ENCODE measurements at regions not wholly inside any gene's neighbourhood (a gene's known extent, or its start where the extent isn't known, plus 50 kb on each side); places are given as distances from the start of the nearest gene placed in this dataset.

DNA sequence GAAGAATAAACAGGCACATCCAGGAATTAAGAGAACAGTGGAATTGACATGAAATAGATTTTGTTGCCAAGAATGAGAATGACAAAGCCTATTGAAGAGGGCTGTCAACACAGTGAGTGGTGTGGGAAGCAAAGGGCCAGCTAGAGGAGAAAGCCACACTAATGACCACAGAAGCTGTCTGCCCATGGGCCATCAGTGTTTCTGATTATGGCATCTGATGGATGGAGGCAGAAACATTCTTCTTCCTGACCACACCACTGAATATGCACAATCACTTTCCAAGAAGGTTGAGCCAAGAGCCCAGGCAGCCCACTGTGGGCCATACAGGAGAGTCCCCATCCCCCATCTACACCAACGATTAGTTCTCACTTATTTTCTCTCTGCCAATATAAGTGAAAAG is 146.0 kb upstream of the SH3BP4 start:
- ChIA-PET POLR2A (no interaction called here), CTCF (interaction anchor here (0.7 kb wide), 1 partner anchor 20 kb away, joined by 4 read pairs; no protein-coding TSS in a partner anchor)
- H3K36me3 ChIP-seq (ENCODE audit: control insufficient read depth in 2 of 2, insufficient read depth in 1 of 2, low read length in 2 of 2): no peaks in the 10 kb centered on the region
- no peaks in the 10 kb centered on the region for H3K9me3 ChIP-seq (ENCODE audit: control insufficient read depth, insufficient read depth, low read depth, low read length)
- no peak overlapping the region for H3K4me3 ChIP-seq (ENCODE audit: low read depth, low read length)
- no peaks in the 10 kb centered on the region for H3K4me1 ChIP-seq (ENCODE audit: control insufficient read depth, insufficient read depth, low read length)
- H3K27ac ChIP-seq (ENCODE audit: extremely low read depth, low read depth, low read length): no peak overlapping the region
- TF ChIP-seq, protein P1, sequence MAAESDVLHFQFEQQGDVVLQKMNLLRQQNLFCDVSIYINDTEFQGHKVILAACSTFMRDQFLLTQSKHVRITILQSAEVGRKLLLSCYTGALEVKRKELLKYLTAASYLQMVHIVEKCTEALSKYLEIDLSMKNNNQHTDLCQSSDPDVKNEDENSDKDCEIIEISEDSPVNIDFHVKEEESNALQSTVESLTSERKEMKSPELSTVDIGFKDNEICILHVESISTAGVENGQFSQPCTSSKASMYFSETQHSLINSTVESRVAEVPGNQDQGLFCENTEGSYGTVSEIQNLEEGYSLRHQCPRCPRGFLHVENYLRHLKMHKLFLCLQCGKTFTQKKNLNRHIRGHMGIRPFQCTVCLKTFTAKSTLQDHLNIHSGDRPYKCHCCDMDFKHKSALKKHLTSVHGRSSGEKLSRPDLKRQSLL (tag by site-specific recombination; IDR thresholded peaks at IDR 0.05): no peak
- TF ChIP-seq ZNF169 (tag by site-specific recombination; IDR thresholded peaks at IDR 0.05) (no peak), ZNF610 (tag by site-specific recombination; IDR thresholded peaks at IDR 0.05; ENCODE audit: borderline replicate concordance) (no peak), ZBTB7A (tag by site-specific recombination; IDR thresholded peaks at IDR 0.05; ENCODE audit: low read depth) (no peak), SETDB1 (IDR thresholded peaks at IDR 0.05; ENCODE audit: insufficient read length, low read length) (no peak), ZBTB8A (tag by site-specific recombination; IDR thresholded peaks at IDR 0.05) (no peak), ZNF501 (tag by site-specific recombination; IDR thresholded peaks at IDR 0.05) (no peak), SP2 (tag by site-specific recombination; IDR thresholded peaks at IDR 0.05) (no peak), ZNF324 (tag by site-specific recombination; IDR thresholded peaks at IDR 0.05) (no peak), ZNF768 (tag by site-specific recombination; IDR thresholded peaks at IDR 0.05) (no peak), ZNF560 (tag by site-specific recombination; IDR thresholded peaks at IDR 0.05; ENCODE audit: borderline replicate concordance) (no peak), ZNF596 (tag by site-specific recombination; IDR thresholded peaks at IDR 0.05) (no peak), REPIN1 (tag by site-specific recombination; IDR thresholded peaks at IDR 0.05; ENCODE audit: low read depth) (no peak), ZNF670 (tag by site-specific recombination; IDR thresholded peaks at IDR 0.05; ENCODE audit: low read depth) (no peak), WT1 (tag by site-specific recombination; IDR thresholded peaks at IDR 0.05) (no peak), ZNF561 (tag by site-specific recombination; IDR thresholded peaks at IDR 0.05; ENCODE audit: borderline replicate concordance) (no peak), ZNF404 (tag by site-specific recombination; IDR thresholded peaks at IDR 0.05) (no peak)
- TF ChIP-seq, protein P2, sequence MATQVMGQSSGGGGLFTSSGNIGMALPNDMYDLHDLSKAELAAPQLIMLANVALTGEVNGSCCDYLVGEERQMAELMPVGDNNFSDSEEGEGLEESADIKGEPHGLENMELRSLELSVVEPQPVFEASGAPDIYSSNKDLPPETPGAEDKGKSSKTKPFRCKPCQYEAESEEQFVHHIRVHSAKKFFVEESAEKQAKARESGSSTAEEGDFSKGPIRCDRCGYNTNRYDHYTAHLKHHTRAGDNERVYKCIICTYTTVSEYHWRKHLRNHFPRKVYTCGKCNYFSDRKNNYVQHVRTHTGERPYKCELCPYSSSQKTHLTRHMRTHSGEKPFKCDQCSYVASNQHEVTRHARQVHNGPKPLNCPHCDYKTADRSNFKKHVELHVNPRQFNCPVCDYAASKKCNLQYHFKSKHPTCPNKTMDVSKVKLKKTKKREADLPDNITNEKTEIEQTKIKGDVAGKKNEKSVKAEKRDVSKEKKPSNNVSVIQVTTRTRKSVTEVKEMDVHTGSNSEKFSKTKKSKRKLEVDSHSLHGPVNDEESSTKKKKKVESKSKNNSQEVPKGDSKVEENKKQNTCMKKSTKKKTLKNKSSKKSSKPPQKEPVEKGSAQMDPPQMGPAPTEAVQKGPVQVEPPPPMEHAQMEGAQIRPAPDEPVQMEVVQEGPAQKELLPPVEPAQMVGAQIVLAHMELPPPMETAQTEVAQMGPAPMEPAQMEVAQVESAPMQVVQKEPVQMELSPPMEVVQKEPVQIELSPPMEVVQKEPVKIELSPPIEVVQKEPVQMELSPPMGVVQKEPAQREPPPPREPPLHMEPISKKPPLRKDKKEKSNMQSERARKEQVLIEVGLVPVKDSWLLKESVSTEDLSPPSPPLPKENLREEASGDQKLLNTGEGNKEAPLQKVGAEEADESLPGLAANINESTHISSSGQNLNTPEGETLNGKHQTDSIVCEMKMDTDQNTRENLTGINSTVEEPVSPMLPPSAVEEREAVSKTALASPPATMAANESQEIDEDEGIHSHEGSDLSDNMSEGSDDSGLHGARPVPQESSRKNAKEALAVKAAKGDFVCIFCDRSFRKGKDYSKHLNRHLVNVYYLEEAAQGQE (tag by site-specific recombination; IDR thresholded peaks at IDR 0.05): no peak
- TF ChIP-seq, protein P3, sequence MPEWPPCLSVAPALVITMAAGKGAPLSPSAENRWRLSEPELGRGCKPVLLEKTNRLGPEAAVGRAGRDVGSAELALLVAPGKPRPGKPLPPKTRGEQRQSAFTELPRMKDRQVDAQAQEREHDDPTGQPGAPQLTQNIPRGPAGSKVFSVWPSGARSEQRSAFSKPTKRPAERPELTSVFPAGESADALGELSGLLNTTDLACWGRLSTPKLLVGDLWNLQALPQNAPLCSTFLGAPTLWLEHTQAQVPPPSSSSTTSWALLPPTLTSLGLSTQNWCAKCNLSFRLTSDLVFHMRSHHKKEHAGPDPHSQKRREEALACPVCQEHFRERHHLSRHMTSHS (tag by site-specific recombination; IDR thresholded peaks at IDR 0.05): no peak
- TF ChIP-seq, protein P4, sequence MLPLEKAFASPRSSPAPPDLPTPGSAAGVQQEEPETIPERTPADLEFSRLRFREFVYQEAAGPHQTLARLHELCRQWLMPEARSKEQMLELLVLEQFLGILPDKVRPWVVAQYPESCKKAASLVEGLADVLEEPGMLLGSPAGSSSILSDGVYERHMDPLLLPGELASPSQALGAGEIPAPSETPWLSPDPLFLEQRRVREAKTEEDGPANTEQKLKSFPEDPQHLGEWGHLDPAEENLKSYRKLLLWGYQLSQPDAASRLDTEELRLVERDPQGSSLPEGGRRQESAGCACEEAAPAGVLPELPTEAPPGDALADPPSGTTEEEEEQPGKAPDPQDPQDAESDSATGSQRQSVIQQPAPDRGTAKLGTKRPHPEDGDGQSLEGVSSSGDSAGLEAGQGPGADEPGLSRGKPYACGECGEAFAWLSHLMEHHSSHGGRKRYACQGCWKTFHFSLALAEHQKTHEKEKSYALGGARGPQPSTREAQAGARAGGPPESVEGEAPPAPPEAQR (tag by site-specific recombination; IDR thresholded peaks at IDR 0.05): no peak

DNA sequence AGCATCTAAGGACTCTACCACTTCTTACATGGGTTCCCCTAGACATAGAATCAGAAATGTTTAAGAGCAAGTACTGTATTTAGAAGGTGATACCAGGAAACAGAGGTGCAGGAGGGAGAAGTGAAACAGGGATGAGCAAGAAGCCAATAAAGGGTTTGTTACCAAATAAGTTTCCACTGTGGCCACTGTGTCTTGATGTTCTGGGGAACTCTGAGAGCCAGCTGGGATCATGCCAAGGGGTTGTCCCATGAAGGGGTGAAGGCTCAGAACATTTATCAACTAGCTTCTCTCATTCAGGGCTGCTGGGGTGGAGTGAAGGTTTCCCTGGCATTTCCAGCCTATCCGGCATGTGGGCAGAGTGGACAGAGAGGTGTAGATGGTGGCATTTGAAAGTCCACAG is 147.1 kb upstream of the SH3BP4 start:
- POLR2A ChIA-PET: no interaction called here
- Histone ChIP-seq H3K9me3 (ENCODE audit: control insufficient read depth, insufficient read depth, low read depth, low read length) (no peaks in the 10 kb centered on the region), H3K4me1 (ENCODE audit: control insufficient read depth, insufficient read depth, low read length) (no peaks in the 10 kb centered on the region), H3K4me3 (ENCODE audit: low read depth, low read length) (no peak overlapping the region), H3K36me3 (ENCODE audit: control insufficient read depth in 2 of 2, insufficient read depth in 1 of 2, low read length in 2 of 2) (no peaks in the 10 kb centered on the region), H3K27ac (ENCODE audit: extremely low read depth, low read depth, low read length) (no peak overlapping the region)
- CTCF ChIA-PET: no interaction called here
- no peak for TF ChIP-seq ZNF155 (tag by site-specific recombination; IDR thresholded peaks at IDR 0.05)
- no peak for TF ChIP-seq ZXDB (tag by site-specific recombination; IDR thresholded peaks at IDR 0.05)

Data from HEK293 (cell line).